Neuronal stem cell (in vitro differentiated cells): ENCODE measurements at regions not wholly inside any gene's neighbourhood (a gene's known extent, or its start where the extent isn't known, plus 50 kb on each side); places are given as distances from the start of the nearest gene placed in this dataset.

Source experiments
- DNase-seq: peaks from one replicate; pipeline ENCODE4 v3.0.0-alpha.2; 2013; ENCODE audit warnings: low spot score
- H2AFZ ChIP-seq: one replicate; pipeline ENCODE4 v1.6.1; 2013; ENCODE audit warnings: mild to moderate bottlenecking, low read length, inconsistent platforms
- H2AK5ac ChIP-seq: 2 replicates; pipeline ENCODE4 v1.6.1; 2013; ENCODE audit warnings: low read depth, mild to moderate bottlenecking, inconsistent platforms, low read length, moderate library complexity, mixed read lengths
- H2BK120ac ChIP-seq: 2 replicates; pipeline ENCODE4 v1.6.1; 2013; ENCODE audit warnings: low read depth, mild to moderate bottlenecking, inconsistent platforms, low read length, moderate library complexity, mixed read lengths
- H2BK12ac ChIP-seq: one replicate; pipeline ENCODE4 v1.6.1; 2013; ENCODE audit warnings: low read length, inconsistent platforms
- H2BK15ac ChIP-seq: 2 replicates; pipeline ENCODE4 v1.6.1; 2013; ENCODE audit warnings: mild to moderate bottlenecking, low read length, inconsistent platforms, mixed read lengths
- H2BK5ac ChIP-seq: one replicate; pipeline ENCODE4 v1.6.1; 2013; ENCODE audit warnings: inconsistent platforms, mild to moderate bottlenecking, low read length, moderate library complexity
- H3K14ac ChIP-seq: one replicate; pipeline ENCODE4 v1.6.1; 2013; ENCODE audit warnings: low read length, inconsistent platforms
- H3K18ac ChIP-seq: 2 replicates; pipeline ENCODE4 v1.6.1; 2013; ENCODE audit warnings: low read length, inconsistent platforms
- H3K23ac ChIP-seq: 2 replicates; pipeline ENCODE4 v1.6.1; 2013; ENCODE audit warnings: low read depth, mild to moderate bottlenecking, mixed read lengths, low read length, inconsistent platforms; ENCODE audit not compliant: poor library complexity
- H3K27ac ChIP-seq: replicated peaks from 3 replicates; pipeline ENCODE4 v1.5.1; 2013; ENCODE audit warnings: low read length, inconsistent platforms
- H3K27me3 ChIP-seq, 3 experiments: 2 replicates each; pipeline ENCODE4 v1.6.1; 2013; ENCODE audit warnings: low read length in 3 of 3, mild to moderate bottlenecking in 2 of 3, inconsistent platforms in 1 of 3, low read depth in 1 of 3, mixed read lengths in 1 of 3, moderate library complexity in 1 of 3; ENCODE audit not compliant: control insufficient read depth in 3 of 3, insufficient read depth in 3 of 3
- H3K36me3 ChIP-seq, 2 donors: replicated peaks in 1 of 2; 2 replicates each; pipeline ENCODE4 v1.6.1; 2013; ENCODE audit warnings: low read length in 2 of 2; ENCODE audit not compliant: control insufficient read depth in 2 of 2, insufficient read depth in 2 of 2
- H3K4ac ChIP-seq: 2 replicates; pipeline ENCODE4 v1.6.1; 2013; ENCODE audit warnings: inconsistent platforms, mild to moderate bottlenecking, low read length, moderate library complexity
- H3K4me1 ChIP-seq, 2 donors: 1 replicate in 1 of 2; 2 replicates in 1 of 2; pipeline ENCODE4 v1.6.1; 2013; ENCODE audit warnings: low read length in 2 of 2, low read depth in 1 of 2; ENCODE audit not compliant: control insufficient read depth in 2 of 2, insufficient read depth in 1 of 2
- H3K4me2 ChIP-seq: one replicate; pipeline ENCODE4 v1.6.1; 2013; ENCODE audit warnings: mild to moderate bottlenecking, low read length, inconsistent platforms; ENCODE audit not compliant: insufficient read depth, poor library complexity, severe bottlenecking
- H3K4me3 ChIP-seq, 2 donors: 2 replicates each; pipeline ENCODE4 v1.5.1; 2013; ENCODE audit warnings: low read length in 2 of 2, mild to moderate bottlenecking in 2 of 2, inconsistent platforms in 1 of 2, moderate library complexity in 1 of 2
- H3K79me1 ChIP-seq: one replicate; pipeline ENCODE4 v1.6.1; 2013; ENCODE audit warnings: low read depth, mild to moderate bottlenecking, inconsistent platforms, low read length, moderate library complexity
- H3K9ac ChIP-seq: one replicate; pipeline ENCODE4 v1.6.1; 2013; ENCODE audit warnings: mild to moderate bottlenecking, low read depth, low read length, inconsistent platforms; ENCODE audit not compliant: poor library complexity
- H3K9me3 ChIP-seq, 2 donors: replicated peaks in 1 of 2; 2 replicates each; pipeline versions ENCODE3 to v1.6.1; 2013; ENCODE audit warnings: low read length in 2 of 2, mild to moderate bottlenecking in 2 of 2, inconsistent platforms in 1 of 2, low read depth in 1 of 2, mixed read lengths in 1 of 2, moderate library complexity in 1 of 2; ENCODE audit not compliant: control insufficient read depth in 2 of 2, insufficient read depth in 1 of 2
- H4K8ac ChIP-seq: one replicate; pipeline ENCODE4 v1.6.1; 2013; ENCODE audit warnings: low read depth, mild to moderate bottlenecking, inconsistent platforms, low read length, moderate library complexity
- H4K91ac ChIP-seq: one replicate; pipeline ENCODE4 v1.6.1; 2013; ENCODE audit warnings: low read length, low read depth, mild to moderate bottlenecking, inconsistent platforms; ENCODE audit not compliant: poor library complexity
- WGBS, 2 donors: extraction: QIAGEN DNeasy Blood & Tissue Kit; methylation state at CpG; one replicate each; pipeline ENCODE4 v1.1.7; 2013; ENCODE audit warnings: missing lambda C conversion rate in 2 of 2, mixed read lengths in 1 of 2; ENCODE audit not compliant: insufficient read length in 2 of 2, insufficient replicate concordance in 1 of 2; ENCODE audit errors: extremely low coverage in 2 of 2; 5-methylcytosine and 5-hydroxymethylcytosine counted together

DNA sequence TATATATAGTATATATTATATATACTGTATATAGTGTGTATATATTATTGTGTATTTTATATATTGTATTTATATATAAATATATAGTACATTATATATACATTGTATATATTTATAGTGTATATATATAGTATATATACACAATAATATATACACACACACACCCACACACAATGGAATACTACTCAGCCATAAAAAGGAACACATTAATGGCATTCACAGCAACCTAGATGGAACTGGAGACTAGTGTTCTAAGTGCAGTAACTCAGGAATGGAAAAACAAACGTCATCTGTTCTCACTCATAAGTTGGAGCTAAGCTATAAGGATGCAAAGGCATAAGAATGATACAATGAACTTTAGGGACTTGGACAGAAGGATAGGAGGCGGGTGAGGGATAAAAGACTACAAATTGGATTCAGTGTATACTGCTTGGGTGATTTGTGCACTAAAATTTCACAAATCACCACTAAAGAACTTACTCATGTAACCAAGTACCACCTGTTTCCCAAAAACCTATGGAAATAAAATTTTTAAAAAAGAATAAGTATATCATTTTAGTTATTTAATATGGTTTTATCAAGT lies 201.9 kb upstream of the CDH11 start:
- H3K9me3 ChIP-seq = no peaks in the 10 kb centered on the region
- no peak overlapping the region for H2BK5ac ChIP-seq
- no peaks in the 10 kb centered on the region for H3K36me3 ChIP-seq
- H3K4me2 ChIP-seq = no peak overlapping the region
- H3K18ac ChIP-seq = no peak overlapping the region
- H3K4ac ChIP-seq = no peak overlapping the region
- H2BK120ac ChIP-seq = no peak overlapping the region
- H3K23ac ChIP-seq = no peak overlapping the region
- no peak overlapping the region for H2BK15ac ChIP-seq
- H3K79me1 ChIP-seq = no peaks in the 10 kb centered on the region
- H4K8ac ChIP-seq = no peak overlapping the region
- H3K4me3 ChIP-seq = no peak overlapping the region
- H2AFZ ChIP-seq = no peak overlapping the region
- no peak overlapping the region for H3K27ac ChIP-seq
- no peak overlapping the region for H2BK12ac ChIP-seq
- H2AK5ac ChIP-seq = no peak overlapping the region
- peaks cover 0 to 2% of the 10 kb centered on the region in 2 donors for H3K4me1 ChIP-seq
- H3K9ac ChIP-seq = no peak overlapping the region
- DNase-seq = no peak
- H4K91ac ChIP-seq = no peak overlapping the region
- no peaks in the 10 kb centered on the region for H3K27me3 ChIP-seq
- no peak overlapping the region for H3K14ac ChIP-seq
- WGBS, 2 donors = no CpG with 5 or more reads among the region's 2 CpGs

DNA sequence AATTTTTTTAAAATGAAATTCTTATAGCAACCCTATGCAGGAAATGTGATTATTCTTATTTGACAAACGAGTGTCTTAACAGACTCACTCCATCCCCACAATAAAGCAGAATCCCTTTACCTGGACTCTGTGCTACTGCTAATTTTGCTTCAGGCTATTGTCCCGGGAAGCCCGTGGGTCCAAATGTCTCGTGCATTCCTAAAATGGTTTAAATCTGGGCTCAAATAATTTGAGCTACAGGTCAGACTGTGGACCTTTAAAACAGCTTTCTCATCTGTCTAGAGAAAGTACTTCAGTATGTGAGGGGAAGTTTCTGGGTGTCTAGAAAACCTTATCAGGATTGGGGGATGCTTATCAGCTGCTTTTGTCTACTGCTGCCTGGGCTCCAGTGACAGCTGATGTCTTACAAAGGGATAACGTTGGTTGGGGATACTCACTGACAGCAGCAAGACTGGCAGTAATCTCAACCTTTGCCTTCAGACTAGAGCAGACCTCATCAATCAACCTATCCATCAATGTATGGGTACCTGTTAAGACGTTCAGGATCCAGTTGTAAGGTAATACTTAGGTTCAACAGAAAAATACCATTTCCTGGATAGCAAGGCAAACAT lies 197.9 kb upstream of the CDH11 start:
- no peak overlapping the region for H3K27ac ChIP-seq
- no peak overlapping the region for H2BK15ac ChIP-seq
- no peak overlapping the region for H2BK5ac ChIP-seq
- WGBS, 2 donors = no CpG with 5 or more reads among the region's 6 CpGs
- no peak overlapping the region for H4K91ac ChIP-seq
- H3K9ac ChIP-seq = no peak overlapping the region
- H2AFZ ChIP-seq = no peak overlapping the region
- no peak overlapping the region for H2BK12ac ChIP-seq
- no peak for DNase-seq
- no peak overlapping the region for H3K4ac ChIP-seq
- H3K4me2 ChIP-seq = no peak overlapping the region
- no peak overlapping the region for H3K18ac ChIP-seq
- no peaks in the 10 kb centered on the region for H3K79me1 ChIP-seq
- H2BK120ac ChIP-seq = no peak overlapping the region
- H3K4me1 ChIP-seq = peaks cover 0 to 9% of the 10 kb centered on the region in 2 donors
- no peak overlapping the region for H3K23ac ChIP-seq
- no peaks in the 10 kb centered on the region for H3K9me3 ChIP-seq
- H3K36me3 ChIP-seq = no peaks in the 10 kb centered on the region
- no peaks in the 10 kb centered on the region for H3K27me3 ChIP-seq
- no peak overlapping the region for H2AK5ac ChIP-seq
- no peak overlapping the region for H3K14ac ChIP-seq
- H3K4me3 ChIP-seq = no peak overlapping the region
- no peak overlapping the region for H4K8ac ChIP-seq

DNA sequence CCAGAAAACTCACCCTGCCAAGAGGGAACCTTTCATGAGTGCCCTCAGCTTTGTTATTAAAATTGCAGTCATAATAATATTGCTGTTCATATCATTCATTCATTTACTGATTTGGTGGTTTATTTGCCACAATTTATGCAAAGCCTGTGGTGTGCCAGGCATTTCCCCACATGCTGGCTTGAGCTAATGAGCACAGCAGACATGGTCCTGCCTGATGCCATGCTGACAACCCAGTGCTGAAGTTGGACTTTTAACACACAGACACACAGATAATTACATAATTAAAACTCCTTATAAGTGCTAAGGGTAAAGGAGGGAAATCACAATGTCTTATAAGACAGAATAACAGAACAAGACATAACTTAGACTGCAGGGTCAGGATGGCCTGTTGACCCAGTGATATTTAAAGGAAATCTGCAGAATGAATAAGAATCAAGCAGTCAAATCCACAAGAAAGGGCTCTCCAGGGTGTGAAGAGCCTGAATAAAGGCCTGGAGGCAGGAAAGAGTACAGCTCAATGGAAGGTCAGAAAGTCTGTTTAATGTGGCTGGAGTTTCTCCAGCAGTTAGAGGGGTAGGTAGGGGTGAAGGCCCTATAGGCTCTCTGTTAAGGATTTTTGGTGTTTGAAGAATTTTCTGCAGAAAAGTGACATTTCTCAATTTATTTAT lies 196.9 kb upstream of the CDH11 start:
- H3K27me3 ChIP-seq = no peaks in the 10 kb centered on the region
- H4K8ac ChIP-seq = no peak overlapping the region
- no peak overlapping the region for H3K9ac ChIP-seq
- H2BK15ac ChIP-seq = no peak overlapping the region
- no peak overlapping the region for H2BK12ac ChIP-seq
- no peak overlapping the region for H4K91ac ChIP-seq
- H3K18ac ChIP-seq = no peak overlapping the region
- H3K23ac ChIP-seq = no peak overlapping the region
- H3K4me1 ChIP-seq = peaks cover 0 to 9% of the 10 kb centered on the region in 2 donors
- DNase-seq = no peak
- no peak overlapping the region for H2BK5ac ChIP-seq
- H2AFZ ChIP-seq = no peak overlapping the region
- H2AK5ac ChIP-seq = no peak overlapping the region
- no peak overlapping the region for H3K4me3 ChIP-seq
- no peak overlapping the region for H3K14ac ChIP-seq
- no peaks in the 10 kb centered on the region for H3K9me3 ChIP-seq
- no peak overlapping the region for H2BK120ac ChIP-seq
- no peaks in the 10 kb centered on the region for H3K79me1 ChIP-seq
- no peak overlapping the region for H3K27ac ChIP-seq
- H3K36me3 ChIP-seq = no peaks in the 10 kb centered on the region
- no peak overlapping the region for H3K4me2 ChIP-seq
- H3K4ac ChIP-seq = no peak overlapping the region

DNA sequence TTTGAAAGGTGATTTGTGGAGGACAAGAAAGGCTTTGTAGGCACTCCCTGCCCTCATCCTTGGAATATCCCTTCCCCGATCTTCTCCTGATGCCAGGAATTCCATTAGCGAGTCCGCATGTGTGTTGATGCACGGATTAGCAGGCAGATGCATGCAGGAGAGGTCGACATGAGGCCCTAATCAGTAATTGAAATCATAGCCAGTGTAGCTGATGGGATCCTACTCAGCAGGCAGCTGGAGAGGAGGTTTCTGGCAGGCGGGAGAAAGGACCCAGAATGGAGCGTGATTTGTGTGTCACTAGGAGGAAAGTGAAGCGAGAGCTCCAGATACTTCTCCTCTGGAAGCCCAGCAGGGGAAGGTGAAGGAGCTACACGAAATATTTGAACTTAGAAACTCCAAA lies 196.3 kb upstream of the CDH11 start:
- H3K9ac ChIP-seq = no peak overlapping the region
- H3K23ac ChIP-seq = no peak overlapping the region
- no peak overlapping the region for H2AFZ ChIP-seq
- no peak overlapping the region for H2BK15ac ChIP-seq
- no peaks in the 10 kb centered on the region for H3K36me3 ChIP-seq
- H3K79me1 ChIP-seq = no peaks in the 10 kb centered on the region
- no peak overlapping the region for H2BK5ac ChIP-seq
- no peaks in the 10 kb centered on the region for H3K27me3 ChIP-seq
- H2BK12ac ChIP-seq = no peak overlapping the region
- peak overlapping the region; percentile 4 for H3K18ac ChIP-seq
- H4K8ac ChIP-seq = no peak overlapping the region
- H2AK5ac ChIP-seq = no peak overlapping the region
- no peak for DNase-seq
- no peak overlapping the region for H3K4me2 ChIP-seq
- WGBS, 2 donors = no CpG with 5 or more reads among the region's 9 CpGs
- H4K91ac ChIP-seq = no peak overlapping the region
- no peak overlapping the region for H3K27ac ChIP-seq
- H3K4me3 ChIP-seq = no peak overlapping the region
- H2BK120ac ChIP-seq = no peak overlapping the region
- H3K4ac ChIP-seq = no peak overlapping the region
- no peak overlapping the region for H3K14ac ChIP-seq
- H3K4me1 ChIP-seq = peaks cover 0 to 9% of the 10 kb centered on the region in 2 donors
- H3K9me3 ChIP-seq = no peaks in the 10 kb centered on the region
